HuH-7.5 (cell line): ENCODE measurements at regions not wholly inside any gene's neighbourhood (a gene's known extent, or its start where the extent isn't known, plus 50 kb on each side); places are given as distances from the start of the nearest gene placed in this dataset.

Experiments used
- DNase-seq: peaks from one replicate; pipeline ENCODE4 v3.0.0; 2011; ENCODE audit warnings: low spot score

DNA sequence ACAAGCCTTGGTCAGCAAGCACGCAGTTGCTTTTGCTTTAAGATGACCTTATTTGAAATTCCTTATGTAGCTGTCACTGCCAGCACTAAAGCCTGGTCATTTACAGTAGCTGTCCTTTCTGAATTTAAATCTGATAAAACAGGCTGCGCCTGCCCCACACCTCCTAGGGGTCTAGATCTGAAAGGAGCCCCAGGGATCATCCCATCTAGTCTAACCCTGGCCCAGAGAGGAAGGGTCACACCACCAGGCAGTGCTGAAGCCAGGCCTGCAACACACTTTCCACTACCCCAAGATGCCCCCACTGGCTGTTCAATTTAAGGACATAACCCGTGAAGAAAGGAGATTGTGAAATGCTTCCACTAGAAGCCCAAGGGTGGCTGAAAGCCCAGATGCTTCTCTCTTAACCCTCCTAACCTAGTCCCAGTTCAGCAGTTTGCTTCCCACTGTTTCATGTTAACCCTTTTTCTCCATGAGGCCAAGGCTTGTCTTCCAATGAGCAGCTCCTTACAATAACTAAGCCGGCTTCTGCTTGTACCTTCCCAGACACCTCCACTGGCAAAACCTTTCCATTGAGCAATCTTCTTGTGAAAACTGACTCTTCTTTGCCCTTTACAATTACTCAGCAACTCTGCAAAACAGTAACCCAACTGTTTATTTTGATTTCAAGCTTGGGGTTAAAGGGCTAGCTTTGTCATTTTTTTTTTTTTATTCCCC, 198.9 kb upstream of the LPP start:
- no peak for DNase-seq

DNA sequence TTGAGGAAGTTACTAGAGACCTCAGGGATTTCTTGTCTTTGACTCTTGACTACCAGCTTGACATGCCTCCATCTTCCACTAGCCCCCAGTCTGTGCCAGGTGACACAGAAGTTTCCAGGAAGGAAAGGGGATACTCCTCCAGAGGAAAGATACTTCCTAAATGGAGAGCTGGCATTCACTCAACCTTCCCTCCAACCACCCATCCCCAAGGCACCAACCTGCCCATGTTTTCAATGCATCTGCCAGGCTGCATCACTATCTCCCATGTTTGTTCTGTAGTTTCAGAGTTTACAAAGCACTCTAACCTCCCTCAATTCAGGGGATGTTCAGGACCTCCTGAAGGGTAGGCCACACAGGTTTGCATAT, 198.4 kb upstream of the LPP start:
- DNase-seq: no peak

DNA sequence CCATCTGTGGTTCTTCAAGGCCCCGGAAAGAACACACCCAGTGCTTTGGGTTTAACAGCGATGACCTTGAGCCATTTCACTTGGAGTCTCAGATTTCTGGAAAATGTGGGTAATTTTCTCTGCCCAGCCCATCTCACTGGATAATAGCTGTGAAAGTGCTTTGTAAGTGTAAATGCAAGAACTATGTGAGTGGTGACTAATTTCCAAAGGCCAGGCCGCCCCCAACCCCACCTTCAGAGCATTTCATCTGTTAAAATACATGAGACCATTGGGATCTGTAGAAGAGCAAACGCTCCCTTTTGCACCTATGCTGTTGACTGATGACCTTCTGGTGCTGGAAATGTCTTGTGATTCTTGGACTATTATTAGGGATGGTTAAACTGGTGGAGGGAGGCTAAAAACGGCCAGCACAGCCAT, 196.8 kb upstream of the LPP start:
- no peak for DNase-seq

DNA sequence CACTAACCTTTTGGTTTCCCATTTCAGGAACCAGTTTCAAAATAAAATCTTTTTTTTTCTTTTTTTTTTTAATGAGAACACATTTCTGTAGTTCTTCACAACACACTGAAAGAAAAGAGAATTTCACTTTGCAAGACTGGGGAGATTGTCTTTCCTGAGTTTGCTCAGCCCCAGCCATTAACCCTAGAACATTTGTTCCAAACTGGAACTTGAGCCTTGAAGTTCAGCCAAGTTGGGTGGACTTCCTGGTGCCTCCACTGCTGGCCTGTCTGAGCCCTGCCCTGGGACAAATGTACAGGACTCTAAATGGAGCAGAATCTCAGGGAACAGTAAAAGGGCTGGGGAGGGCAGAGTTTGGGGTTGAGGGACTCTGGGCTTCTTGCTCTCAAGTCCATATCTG, 196.4 kb upstream of the LPP start:
- no peak for DNase-seq

- DNase-seq: no peak
Measured at GRCh38 chr3:187958432-187959003, 195.4 kb upstream of the LPP start.

- DNase-seq: no peak
Measured at GRCh38 chr3:187960820-187961219, 193.1 kb upstream of the LPP start.

DNA sequence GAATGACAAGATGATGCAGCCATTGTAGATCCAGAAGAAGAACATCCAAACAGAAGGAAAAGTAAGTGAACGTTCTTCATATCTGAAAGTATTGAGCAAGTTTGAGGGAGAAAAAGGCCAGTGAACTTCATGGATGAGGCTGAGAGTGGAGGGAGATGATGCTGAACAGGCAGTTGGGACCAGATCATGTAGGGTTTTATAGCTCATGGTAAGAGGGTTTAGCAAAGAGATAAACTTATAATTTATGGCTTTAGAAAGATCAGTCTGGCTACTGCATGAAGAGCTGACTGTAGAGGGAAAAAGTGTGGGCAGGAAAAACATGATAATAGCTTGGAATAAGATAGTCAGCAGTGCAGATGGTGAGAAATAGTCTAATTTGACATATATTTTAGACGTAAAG, 192.6 kb upstream of the LPP start:
- no peak for DNase-seq

DNA sequence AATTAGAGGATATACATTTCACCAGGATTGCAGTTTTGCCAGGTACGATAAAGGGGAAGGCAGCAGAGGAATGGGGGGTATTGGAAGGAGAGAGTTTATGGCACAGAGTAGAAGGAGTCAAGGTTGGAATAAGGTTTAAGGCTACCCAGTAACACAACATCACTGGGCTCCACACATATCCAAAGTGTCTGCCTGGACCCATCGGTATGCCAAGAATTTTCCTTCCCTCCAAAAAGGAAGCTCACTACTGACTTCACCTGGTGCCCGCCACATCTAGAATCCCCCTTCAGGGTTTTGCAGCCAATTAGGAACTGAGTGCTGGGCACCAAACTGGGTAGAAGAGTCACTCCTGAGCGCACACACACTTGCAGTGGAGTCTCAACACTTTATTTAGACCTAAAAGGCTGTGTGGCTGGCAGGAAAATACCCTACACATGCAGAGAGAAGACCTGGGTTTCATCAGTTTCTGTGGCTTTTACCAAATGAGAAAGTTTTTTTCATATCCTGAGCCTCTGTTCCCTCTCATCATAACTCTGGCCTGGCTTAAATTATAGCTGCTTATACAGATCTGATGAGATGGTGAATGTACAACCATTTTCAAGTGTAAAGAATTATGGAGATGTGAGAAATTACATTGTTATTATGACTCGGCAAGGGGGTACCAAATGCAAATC, 190.8 kb upstream of the LPP start:
- DNase-seq: no peak

- DNase-seq: no peak
Measured at GRCh38 chr3:187963677-187964385, 190.1 kb upstream of the LPP start.

- DNase-seq: no peak
Measured at GRCh38 chr3:187964760-187965159, 189.2 kb upstream of the LPP start.

DNA sequence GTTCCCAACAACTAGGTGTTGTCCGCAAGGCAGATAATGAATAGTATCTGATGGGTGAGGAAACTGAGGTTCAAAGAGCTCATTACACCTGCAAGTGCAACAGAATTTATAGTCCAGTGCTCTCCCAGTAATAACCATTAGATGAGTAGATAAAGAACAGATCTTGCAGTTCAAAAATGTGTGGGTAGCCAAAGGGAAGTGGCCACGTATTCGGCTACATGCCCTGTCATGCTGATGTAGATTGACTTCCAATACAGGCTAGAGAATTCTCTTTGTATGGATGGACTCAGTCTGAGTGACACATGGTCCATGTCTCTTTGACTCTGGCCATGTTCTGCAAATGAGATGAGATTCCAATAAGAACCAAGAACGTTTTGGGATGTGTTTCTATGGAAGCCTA, 187.9 kb upstream of the LPP start:
- no peak for DNase-seq

DNA sequence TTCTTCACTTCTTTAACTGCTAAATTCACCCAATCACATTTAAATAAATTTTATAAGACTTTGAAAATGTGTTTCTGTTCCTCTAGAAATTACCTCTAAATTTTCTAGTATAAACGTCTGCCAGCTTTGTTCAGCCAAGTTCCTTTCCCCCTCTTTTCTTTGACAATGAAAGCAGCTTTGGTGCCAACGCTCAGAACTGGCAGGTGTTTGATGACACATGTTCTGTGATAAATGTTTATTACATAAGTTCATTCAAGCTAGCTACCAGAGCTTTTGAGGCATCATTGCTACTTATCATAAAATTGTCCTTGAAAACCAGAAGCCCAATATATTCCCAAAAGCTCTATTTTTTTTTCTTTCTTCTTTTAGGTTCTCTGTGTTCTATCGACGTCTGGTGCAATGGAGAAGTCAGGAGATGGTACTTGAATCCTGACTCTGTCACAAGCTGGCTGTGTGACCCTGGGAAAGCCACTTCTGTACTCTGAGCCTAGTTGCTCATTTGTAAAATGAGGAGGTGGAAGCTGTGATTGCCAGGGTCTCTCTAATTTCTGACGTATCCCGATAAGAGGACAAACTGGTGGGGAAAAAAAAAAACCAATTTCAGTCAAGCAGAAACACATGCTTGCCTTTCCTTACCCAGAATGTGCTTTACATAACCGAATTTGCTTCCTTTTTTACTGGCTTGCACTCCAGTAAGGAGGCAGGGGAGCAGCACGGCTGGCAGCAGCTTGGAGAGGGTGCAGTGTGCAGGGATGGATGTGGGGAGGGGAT, 187.1 kb upstream of the LPP start:
- DNase-seq: no peak

DNA sequence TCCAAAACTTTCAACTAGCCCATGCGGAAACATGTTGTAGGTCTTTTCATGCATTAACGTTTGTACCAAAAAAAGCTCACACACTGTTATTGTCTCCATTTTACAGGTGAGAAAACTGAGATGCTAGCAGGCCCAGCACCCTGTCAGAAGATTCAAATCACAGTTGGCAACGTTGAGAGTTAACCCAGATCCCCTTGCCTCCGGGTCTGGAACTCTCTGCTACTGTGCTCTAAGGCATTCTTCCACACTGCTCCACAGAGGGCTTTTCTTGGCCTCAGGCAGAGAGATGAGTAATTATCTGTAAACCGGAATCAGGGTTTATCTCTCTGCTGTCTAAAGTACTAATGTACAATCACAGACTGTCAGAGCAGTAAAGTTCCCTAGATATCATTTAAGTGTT, 186.0 kb upstream of the LPP start:
- no peak for DNase-seq

DNA sequence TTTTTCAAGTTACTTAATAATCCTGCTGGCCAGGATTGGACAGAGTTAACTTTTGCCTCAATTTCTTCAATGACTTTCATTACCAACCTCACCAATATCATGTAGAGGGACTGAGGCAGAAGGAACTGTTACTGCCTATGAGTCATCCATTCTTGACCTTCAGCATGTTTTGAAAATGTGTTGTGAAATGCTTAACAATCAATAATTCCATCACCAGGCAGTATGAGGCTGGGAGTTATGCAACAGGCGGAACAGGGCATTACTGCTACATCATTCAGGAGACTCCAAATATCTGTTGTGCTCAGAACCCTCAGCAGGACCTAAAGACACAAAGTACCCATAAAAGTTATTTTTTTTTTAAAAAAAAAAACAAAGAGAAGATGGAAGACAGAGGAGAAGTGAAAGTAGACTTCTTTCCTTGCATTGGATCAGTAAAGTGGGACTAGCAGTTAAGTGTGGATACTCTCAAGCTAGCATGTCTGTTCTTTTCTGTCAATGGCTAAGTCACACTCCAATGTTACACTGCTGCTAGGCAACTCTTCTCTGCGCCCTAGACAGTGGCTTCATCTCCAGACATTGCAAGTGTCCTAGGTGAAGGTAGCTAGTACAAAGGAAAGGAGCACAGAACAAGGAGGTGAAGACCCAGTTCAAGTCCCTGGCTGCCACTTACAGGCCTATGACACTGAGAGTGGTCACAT, 184.9 kb upstream of the LPP start:
- DNase-seq: no peak

GRCh38 chr3:187969581-187969950, 184.4 kb upstream of the LPP start:
- no peak for DNase-seq

- DNase-seq: no peak
Measured at GRCh38 chr3:187970106-187970505, 183.9 kb upstream of the LPP start.

GRCh38 chr3:187971629-187972028, 182.3 kb upstream of the LPP start:
- DNase-seq: no peak

DNA sequence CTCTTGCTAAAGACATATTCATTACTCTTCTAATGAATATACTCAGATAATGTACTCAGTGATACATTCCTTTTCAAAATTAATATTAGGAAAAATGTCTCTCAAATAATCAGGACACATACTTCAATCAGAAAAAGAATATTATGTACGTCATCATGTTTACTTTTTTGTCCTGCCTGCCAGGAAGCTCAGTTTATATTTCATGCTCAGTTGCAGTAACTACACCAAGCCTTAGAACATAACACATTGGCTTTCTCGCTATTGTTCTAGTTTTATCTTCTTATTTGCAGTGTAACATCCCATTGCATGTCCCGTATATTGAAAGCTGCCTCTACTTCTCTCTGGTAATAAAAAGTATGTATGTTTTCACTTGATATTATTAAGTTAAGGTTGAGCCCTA, 181.5 kb upstream of the LPP start:
- no peak for DNase-seq

DNA sequence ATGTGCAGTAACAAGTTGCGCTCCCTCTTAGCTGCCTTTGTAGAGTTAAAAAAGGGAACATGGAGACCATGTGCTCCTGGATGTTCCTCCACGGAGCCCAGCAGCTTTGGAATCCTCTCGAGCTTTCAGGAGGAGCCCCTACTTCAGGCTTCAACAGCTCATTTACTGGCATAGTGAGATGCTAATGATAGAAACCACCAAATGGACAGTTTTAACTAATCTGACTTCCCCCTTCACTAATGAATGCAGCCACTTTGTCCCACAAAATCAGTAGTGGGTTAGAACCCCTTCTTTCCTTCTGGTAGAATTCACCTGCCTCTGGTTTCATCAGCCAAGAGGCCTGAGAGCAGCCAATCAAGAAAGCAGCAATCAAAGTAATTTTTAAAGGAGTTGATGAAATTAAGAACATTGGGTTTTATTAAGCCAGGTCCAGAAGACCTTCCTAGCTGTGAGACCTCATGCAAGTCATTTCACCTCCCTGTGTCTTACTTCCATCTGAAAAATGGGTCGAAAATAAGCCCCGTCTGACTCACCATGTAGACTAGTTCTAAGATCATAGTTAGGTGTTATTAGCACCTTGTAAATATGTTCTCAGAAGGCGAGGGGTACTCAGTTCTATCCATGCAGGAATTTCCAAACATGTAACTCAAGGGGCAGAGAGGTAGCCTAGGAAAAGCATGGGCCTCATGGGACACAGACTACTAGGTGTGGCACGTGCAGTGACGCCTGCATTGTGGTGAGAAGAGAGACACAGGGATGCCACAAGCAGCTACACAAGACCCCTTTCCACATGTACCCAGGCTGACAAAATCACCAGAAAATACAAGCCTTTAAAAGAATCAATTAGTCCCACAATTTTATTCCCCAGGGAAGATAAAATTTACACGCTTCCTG, 179.7 kb upstream of the LPP start:
- DNase-seq: no peak

DNA sequence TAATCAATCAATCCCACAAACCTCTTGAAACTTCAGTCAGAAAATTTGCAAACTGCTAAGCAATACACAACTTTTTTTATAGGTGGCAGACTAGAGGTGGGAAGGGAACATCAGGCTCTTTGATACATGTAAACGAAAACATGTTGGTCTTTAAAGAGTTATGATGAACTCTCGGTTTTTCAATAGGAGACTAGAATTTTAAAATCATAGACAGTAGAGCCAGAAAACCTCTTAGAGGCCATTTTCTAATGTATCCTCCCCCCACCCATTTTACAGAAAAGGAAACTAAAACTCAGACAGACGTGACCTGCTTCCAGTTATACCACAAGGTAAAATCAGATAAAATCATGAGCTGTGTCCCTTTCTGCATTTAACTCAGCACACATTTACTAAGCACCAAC, 179.1 kb upstream of the LPP start:
- DNase-seq: no peak
